Fibroblast of lung (primary cell): ENCODE measurements at regions not wholly inside any gene's neighbourhood (a gene's known extent, or its start where the extent isn't known, plus 50 kb on each side); places are given as distances from the start of the nearest gene placed in this dataset.

ENCODE experiments used
- EZH2 ChIP-seq: IDR thresholded peaks from 2 replicates; pipeline ENCODE4 v1.5.1; 2012; ENCODE audit warnings: low read length, control low read depth, mild to moderate bottlenecking; ENCODE audit errors: missing control alignments
- TF ChIP-seq, protein P1 (sequence below), 2 donors: IDR thresholded peaks in 1 of 2; conservative IDR thresholded peaks in 1 of 2; 1 replicate in 1 of 2; 2 replicates in 1 of 2; pipeline ENCODE4 v1.5.1; 2011 to 2012; ENCODE audit warnings: low read length in 2 of 2, control low read depth in 1 of 2, inconsistent platforms in 1 of 2, low read depth in 1 of 2, mild to moderate bottlenecking in 1 of 2

GRCh38 chr13:33626407-33626806, 191.5 kb upstream of the RFC3 start:
- TF ChIP-seq, protein P1, sequence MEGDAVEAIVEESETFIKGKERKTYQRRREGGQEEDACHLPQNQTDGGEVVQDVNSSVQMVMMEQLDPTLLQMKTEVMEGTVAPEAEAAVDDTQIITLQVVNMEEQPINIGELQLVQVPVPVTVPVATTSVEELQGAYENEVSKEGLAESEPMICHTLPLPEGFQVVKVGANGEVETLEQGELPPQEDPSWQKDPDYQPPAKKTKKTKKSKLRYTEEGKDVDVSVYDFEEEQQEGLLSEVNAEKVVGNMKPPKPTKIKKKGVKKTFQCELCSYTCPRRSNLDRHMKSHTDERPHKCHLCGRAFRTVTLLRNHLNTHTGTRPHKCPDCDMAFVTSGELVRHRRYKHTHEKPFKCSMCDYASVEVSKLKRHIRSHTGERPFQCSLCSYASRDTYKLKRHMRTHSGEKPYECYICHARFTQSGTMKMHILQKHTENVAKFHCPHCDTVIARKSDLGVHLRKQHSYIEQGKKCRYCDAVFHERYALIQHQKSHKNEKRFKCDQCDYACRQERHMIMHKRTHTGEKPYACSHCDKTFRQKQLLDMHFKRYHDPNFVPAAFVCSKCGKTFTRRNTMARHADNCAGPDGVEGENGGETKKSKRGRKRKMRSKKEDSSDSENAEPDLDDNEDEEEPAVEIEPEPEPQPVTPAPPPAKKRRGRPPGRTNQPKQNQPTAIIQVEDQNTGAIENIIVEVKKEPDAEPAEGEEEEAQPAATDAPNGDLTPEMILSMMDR (conservative IDR thresholded peaks at IDR 0.05 in 1 of 2, IDR thresholded peaks at IDR 0.05 in 1 of 2; ENCODE audit: low read depth in 1 of 2, low read length in 2 of 2) = no peak
- TF ChIP-seq EZH2 = no peak
